ENCODE measurements at regions not wholly inside any gene's neighbourhood (a gene's known extent, or its start where the extent isn't known, plus 50 kb on each side); places are given as distances from the start of the nearest gene placed in this dataset.

GRCh38 chr13:22618002-22618401 lies 562.8 kb upstream of the SGCG start:
- intact Hi-C loops (cut with micrococcal nuclease; ENCODE audit: unreplicated experiment), result no loop called here
- in situ Hi-C loops (cut with HindIII; ENCODE audit: low pct_unique_long_range_greater_than_20kb, low sequenced_read_pairs), result no loop called here
- no peak overlapping the region for H3K4me3 ChIP-seq (ENCODE audit: low read depth in 2 of 2, low read length in 2 of 2)
- POLR2A ChIA-PET, result no interaction called here
- BruUV-seq (replicated peaks), result no TSS peak
- no peaks in the 10 kb centered on the region for H3K4me1 ChIP-seq (ENCODE audit: control insufficient read depth, insufficient read depth, low read length)
- ATAC-seq, result no peak
- H3K27me3 ChIP-seq (ENCODE audit: control insufficient read depth, insufficient read depth, low read length), result no peaks in the 10 kb centered on the region
- no peaks in the 10 kb centered on the region for H3K36me3 ChIP-seq (ENCODE audit: control insufficient read depth, insufficient read depth, low read length)
- H3K27ac ChIP-seq (ENCODE audit: low read length), result no peak overlapping the region
- DNase-seq (ENCODE audit: low read depth, low spot score), result no peak
- no peaks in the 10 kb centered on the region for H3K9me3 ChIP-seq (ENCODE audit: control insufficient read depth, insufficient read depth, low read depth, low read length)
- CTCF ChIA-PET, result no interaction called here
- TF ChIP-seq CTCF (IDR thresholded peaks at IDR 0.05) (no peak), SIN3A (IDR thresholded peaks at IDR 0.05; ENCODE audit: borderline replicate concordance, insufficient read depth, low read depth, low read length) (no peak), POLR2AphosphoS5 (IDR thresholded peaks at IDR 0.05; ENCODE audit: low read depth, low read length) (no peak), TCF7L2 (IDR thresholded peaks at IDR 0.05; ENCODE audit: low read depth, low read length) (no peak), REST (IDR thresholded peaks at IDR 0.05; ENCODE audit: insufficient read depth in 1 of 2, low read depth in 2 of 2, low read length in 1 of 2) (no peak)

- BruUV-seq (replicated peaks), result no TSS peak
- POLR2A ChIA-PET, result no interaction called here
- Histone ChIP-seq H3K36me3 (ENCODE audit: control insufficient read depth, insufficient read depth, low read length) (no peaks in the 10 kb centered on the region), H3K9me3 (ENCODE audit: control insufficient read depth, insufficient read depth, low read depth, low read length) (no peaks in the 10 kb centered on the region), H3K4me1 (ENCODE audit: control insufficient read depth, insufficient read depth, low read length) (no peaks in the 10 kb centered on the region), H3K27ac (ENCODE audit: low read length) (no peak overlapping the region), H3K27me3 (ENCODE audit: control insufficient read depth, insufficient read depth, low read length) (no peaks in the 10 kb centered on the region), H3K4me3 (ENCODE audit: low read depth in 2 of 2, low read length in 2 of 2) (no peak overlapping the region)
- intact Hi-C loops (cut with micrococcal nuclease; ENCODE audit: unreplicated experiment), result no loop called here
- CTCF ChIA-PET, result no interaction called here
- TF ChIP-seq REST (IDR thresholded peaks at IDR 0.05; ENCODE audit: insufficient read depth in 1 of 2, low read depth in 2 of 2, low read length in 1 of 2), result no peak
- TF ChIP-seq CTCF (IDR thresholded peaks at IDR 0.05), result no peak
- TF ChIP-seq TCF7L2 (IDR thresholded peaks at IDR 0.05; ENCODE audit: low read depth, low read length), result no peak
- TF ChIP-seq POLR2AphosphoS5 (IDR thresholded peaks at IDR 0.05; ENCODE audit: low read depth, low read length), result no peak
- no peak for TF ChIP-seq SIN3A (IDR thresholded peaks at IDR 0.05; ENCODE audit: borderline replicate concordance, insufficient read depth, low read depth, low read length)
- ATAC-seq, result no peak
- in situ Hi-C loops (cut with HindIII; ENCODE audit: low pct_unique_long_range_greater_than_20kb, low sequenced_read_pairs), result no loop called here
- DNase-seq (ENCODE audit: low read depth, low spot score), result no peak
Measured at GRCh38 chr13:22625691-22626090, 555.1 kb upstream of the SGCG start.
